NCI-H2171 (cell line): ENCODE measurements at regions not wholly inside any gene's neighbourhood (a gene's known extent, or its start where the extent isn't known, plus 50 kb on each side); places are given as distances from the start of the nearest gene placed in this dataset.
"Not testable (repeated sequence)": the region's sequence is repeated elsewhere in the genome, so short reads cannot be mapped to it uniquely, and the experiment has no call there.

ENCODE experiments used
- DNase-seq: peaks from one replicate; lab custom pipeline; 2025; lab: John Stamatoyannopoulos, UW

DNA sequence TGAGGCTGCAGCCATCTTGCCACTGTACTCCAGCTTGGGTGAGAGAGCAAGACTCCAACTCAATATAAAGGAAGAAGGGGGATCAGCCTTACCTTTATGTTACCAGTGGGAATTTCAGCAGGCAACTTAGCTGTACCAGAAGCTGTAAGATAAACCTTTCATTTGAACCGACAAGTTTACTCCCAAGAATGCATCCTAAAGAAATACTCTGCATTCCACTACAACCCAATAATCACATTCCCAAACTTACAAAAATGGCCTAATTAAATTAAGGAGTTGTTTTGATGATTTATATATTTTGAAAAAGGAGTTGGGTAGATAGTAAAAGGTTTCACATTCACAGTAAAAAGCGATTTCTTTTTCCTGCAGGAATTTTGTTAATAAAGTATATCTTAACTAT is 241.4 kb downstream of the TTC8 start:
- no peak for DNase-seq

GRCh38 chr14:89067293-89067972 is 243.0 kb downstream of the TTC8 start:
- DNase-seq: no peak

DNA sequence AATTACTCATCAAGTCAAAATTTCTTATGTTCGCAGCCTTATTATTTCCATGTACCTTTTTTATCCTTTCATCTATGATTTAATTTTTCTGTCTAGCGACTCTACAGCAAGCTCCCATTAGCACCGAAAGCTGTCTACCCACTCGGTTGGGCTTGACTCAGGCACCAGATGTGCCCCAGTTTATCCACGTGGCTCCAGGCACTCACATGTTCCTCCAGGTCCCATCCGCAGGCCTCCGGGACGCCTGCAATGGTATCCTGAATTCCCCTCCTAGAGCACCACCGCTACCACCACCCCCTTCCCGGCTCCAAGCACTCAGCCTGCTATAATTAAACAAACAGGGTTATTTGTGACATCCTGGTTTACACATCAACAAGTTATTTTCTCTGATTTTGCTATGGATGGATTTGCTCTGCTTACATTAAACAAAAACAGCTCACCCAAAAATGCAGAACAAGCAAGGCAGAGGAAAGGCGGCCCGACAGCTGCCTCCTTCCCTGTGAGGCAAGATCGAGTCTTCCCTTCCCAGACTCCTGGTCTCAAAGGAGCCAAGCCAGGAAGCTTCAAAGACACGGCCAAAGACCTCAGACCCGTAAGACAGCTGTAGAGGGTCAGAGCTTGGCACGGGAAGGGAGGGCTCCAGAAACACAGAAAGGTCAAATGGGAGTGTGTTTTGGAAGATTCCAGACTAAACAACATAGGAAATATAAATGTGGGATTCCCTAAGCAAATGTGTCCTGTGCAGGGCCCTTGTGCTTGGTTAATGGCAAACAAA is 253.8 kb downstream of the TTC8 start:
- no peak for DNase-seq

GRCh38 chr14:89085231-89085731 is 260.8 kb downstream of the TTC8 start:
- DNase-seq: no peak

- DNase-seq: no peak
Measured at GRCh38 chr14:89085737-89086382, 261.4 kb downstream of the TTC8 start.

DNA sequence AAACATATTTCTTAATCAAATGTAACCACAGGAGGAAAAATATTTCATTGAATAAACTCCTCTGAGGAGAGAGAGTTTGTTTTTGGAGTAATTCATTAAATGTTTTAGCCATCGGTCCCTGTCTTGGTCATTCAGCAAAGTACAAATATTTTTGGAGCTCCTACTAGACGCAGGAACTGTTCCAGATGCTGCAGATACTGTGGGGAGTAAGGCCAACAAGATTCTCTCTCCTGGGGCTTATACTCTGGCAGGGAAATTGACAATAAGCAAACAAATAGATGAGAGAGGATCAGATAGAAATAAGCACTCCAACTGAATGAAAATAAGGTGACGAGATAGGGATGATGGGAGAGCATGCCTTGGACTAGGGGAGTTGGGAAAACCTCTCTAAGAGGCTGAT is 264.1 kb downstream of the TTC8 start:
- DNase-seq: no peak

DNA sequence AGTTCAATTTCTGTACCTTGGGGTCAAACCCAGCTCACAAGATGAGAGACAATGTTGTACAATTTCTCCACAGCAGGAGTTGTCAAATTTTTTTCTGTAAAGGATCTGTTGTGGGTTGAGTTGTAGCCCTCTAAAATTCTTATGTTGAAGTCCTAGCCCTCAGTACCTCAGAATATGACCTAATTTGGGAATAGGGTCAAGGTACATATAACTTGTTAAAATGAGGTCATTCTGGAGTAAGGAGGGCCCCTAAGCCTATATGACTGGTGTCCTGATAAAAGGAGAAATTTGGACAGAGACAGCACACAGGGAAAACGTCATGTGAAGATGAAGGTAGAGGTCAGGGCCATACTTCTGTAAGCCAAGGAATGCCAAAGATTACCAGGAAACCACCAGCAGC is 264.9 kb downstream of the TTC8 start:
- no peak for DNase-seq

GRCh38 chr14:89091781-89092180 is 267.3 kb downstream of the TTC8 start:
- DNase-seq: no peak

DNA sequence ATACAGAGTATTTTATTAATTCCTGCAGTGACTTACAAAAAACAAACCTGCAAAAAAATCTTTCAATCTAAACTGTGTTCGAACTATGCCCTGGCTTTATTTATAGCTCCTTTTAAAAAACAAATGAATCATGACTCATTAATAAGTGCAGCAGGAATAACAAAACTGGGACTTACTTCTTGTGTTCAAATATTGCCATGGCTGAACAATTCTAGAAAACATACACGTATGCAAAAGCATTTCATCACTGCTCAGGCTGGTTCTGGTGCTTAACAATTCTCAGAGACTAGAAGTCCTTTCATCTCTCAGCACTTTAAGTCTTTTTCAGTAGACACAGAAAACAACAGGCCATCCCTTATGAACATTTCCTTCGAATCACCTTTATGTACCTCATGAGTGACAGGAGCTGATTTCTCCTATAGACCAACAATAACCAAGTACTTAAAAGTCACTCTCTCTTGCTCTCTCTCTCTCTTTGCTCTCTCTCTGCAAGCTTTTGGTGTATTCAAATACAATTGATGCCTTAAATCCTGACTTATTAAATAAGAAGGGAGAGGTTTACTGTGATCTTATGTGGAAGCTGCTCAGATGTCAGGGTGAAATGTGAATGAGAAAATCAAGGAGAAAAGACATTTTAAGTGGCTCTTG is 268.8 kb downstream of the TTC8 start:
- DNase-seq: no peak

GRCh38 chr14:89095036-89095435 is 270.6 kb downstream of the TTC8 start:
- DNase-seq: no peak

- no peak for DNase-seq
Measured at GRCh38 chr14:89096946-89097345, 272.5 kb downstream of the TTC8 start.

DNA sequence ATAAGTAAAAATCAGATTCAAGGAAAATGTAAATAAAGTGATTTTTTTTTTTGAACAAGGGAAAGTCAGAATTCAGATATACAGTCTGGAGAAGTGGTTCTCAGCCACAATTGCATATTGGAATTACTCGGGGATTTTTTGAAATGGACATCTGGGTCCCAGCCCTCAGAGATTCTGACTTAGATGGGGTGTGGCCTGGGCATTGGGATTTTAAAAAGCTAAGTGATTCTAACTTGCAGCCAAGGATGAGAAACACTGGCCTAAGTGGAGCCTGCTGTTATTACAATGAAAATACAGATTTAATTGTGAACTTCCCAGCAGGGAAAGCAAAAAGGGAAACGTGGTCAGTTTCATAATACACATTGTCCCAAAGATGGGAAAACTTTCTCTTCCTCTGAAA is 273.8 kb downstream of the TTC8 start:
- DNase-seq: no peak

DNA sequence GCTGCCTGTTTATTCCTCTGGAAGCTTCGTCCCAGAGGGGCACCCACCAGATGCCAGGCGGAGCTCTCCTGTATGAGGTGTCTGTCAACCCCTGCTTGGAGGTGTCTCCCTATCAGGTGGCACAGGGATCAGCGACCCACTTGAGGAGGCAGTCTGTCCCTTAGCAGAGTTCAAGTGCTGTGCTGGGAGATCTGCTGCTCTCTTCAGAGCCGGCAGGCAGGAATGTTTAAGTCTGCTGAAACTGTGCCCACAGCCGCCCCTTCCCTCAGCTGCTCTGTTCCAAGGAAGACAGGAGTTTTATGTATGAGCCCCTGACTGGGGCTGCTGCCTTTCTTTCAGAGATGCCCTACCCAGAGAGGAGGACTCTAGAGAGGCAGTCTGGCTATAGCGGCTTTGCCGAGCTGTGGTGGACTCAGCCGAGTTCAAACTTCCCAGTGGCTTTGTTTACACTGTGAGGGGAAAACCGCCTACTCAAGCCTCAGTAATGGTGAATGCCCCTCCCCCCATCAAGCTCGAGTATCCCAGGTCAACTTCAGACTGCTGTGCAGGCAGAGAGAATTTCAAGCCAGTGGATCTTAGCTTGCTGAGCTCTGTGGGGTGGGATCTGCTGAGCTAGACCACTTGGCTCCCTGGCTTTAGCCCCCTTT is 279.8 kb downstream of the TTC8 start:
- not testable (repeated sequence) for DNase-seq

GRCh38 chr14:89104861-89105260 is 280.4 kb downstream of the TTC8 start:
- not testable (repeated sequence) for DNase-seq
